ENCODE measurements at regions not wholly inside any gene's neighbourhood (a gene's known extent, or its start where the extent isn't known, plus 50 kb on each side); places are given as distances from the start of the nearest gene placed in this dataset.

DNA sequence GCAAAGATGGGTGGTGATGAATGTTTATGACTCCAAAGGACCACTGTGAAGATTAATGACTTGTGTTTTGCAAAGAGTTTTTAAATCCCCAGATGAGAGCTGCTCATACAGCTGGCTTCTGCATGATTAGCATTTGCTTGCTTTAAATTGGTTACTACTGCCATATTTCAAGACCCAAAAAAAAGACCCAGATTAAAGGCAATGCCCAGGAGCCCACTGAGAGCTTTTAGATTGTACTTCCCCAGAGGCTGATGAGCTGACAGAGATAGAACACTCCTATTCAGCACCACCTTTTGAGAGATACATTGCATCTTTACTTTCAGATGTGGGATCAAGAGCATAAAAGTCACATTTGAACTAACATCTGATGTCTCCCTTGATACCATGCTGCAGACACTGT is 142.0 kb downstream of the HNRNPD start:
- H3K9me3 ChIP-seq = no peaks in the 10 kb centered on the region
- H3K27ac ChIP-seq (replicated peaks in 1 of 4) = no peak overlapping the region
- no peak for DNase-seq (ENCODE audit: extremely low spot score)
- no peaks in the 10 kb centered on the region for H3K4me1 ChIP-seq
- TF ChIP-seq EP300 (IDR thresholded peaks at IDR 0.05) = no peak
- no peak for TF ChIP-seq POLR2A (IDR thresholded peaks at IDR 0.05; ENCODE audit: low read depth)
- no peak for TF ChIP-seq POLR2AphosphoS5 (IDR thresholded peaks at IDR 0.05)
- no peak for TF ChIP-seq CTCF (IDR thresholded peaks at IDR 0.05)
- no peaks in the 10 kb centered on the region for H3K27me3 ChIP-seq
- H3K36me3 ChIP-seq = no peaks in the 10 kb centered on the region
- H3K4me3 ChIP-seq = no peak overlapping the region
- intact Hi-C loops (cut with DNase I) = no loop called here

DNA sequence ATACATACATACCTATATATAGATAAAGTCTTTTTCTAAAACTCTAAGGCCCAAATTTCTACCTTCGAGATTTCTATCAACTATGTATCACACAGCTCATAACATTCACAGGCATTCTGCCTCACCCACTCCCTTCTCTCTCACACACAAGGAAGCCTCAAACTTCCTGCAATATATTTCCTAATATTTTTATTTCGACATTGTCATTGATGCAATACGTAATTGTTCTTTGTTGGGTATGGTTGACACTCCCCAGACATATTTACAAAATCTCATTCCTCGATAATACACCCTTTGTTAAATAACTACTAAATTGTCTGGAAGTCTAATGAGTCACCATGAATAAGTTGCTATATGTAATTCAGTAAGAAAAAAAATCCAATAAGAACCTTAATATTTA is 143.5 kb downstream of the HNRNPD start:
- intact Hi-C loops (cut with DNase I) = no loop called here
- no peaks in the 10 kb centered on the region for H3K4me1 ChIP-seq
- H3K27ac ChIP-seq (replicated peaks in 1 of 4) = no peak overlapping the region
- no peaks in the 10 kb centered on the region for H3K36me3 ChIP-seq
- WGBS = 71% methylated on average over 4 of the region's 4 CpGs
- no peak for DNase-seq (ENCODE audit: extremely low spot score)
- H3K4me3 ChIP-seq = no peak overlapping the region
- H3K9me3 ChIP-seq = no peaks in the 10 kb centered on the region
- H3K27me3 ChIP-seq = no peaks in the 10 kb centered on the region
- TF ChIP-seq EP300 (IDR thresholded peaks at IDR 0.05) (no peak), CTCF (IDR thresholded peaks at IDR 0.05) (no peak), POLR2A (IDR thresholded peaks at IDR 0.05; ENCODE audit: low read depth) (no peak), POLR2AphosphoS5 (IDR thresholded peaks at IDR 0.05) (no peak)

- DNase-seq (ENCODE audit: extremely low spot score) = no peak
- Histone ChIP-seq H3K9me3 (no peaks in the 10 kb centered on the region), H3K27ac (replicated peaks in 1 of 4) (no peak overlapping the region), H3K36me3 (no peaks in the 10 kb centered on the region), H3K27me3 (no peaks in the 10 kb centered on the region), H3K4me1 (peaks cover 0 to 10% (median 7%) of the 10 kb centered on the region in 4 donors), H3K4me3 (no peak overlapping the region)
- intact Hi-C loops (cut with DNase I) = no loop called here
- TF ChIP-seq POLR2AphosphoS5 (IDR thresholded peaks at IDR 0.05) (no peak), EP300 (IDR thresholded peaks at IDR 0.05) (no peak), POLR2A (IDR thresholded peaks at IDR 0.05; ENCODE audit: low read depth) (no peak), CTCF (IDR thresholded peaks at IDR 0.05) (no peak)
- WGBS = 73% methylated on average over 2 of the region's 2 CpGs
Observed at GRCh38 chr4:82225030-82225429, 148.8 kb downstream of the HNRNPD start.

- peaks cover 0 to 10% (median 7%) of the 10 kb centered on the region in 4 donors for H3K4me1 ChIP-seq
- no peak overlapping the region for H3K27ac ChIP-seq (replicated peaks in 1 of 4)
- H3K4me3 ChIP-seq = no peak overlapping the region
- no peaks in the 10 kb centered on the region for H3K36me3 ChIP-seq
- 28% methylated on average over 4 of the region's 4 CpGs for WGBS
- no peaks in the 10 kb centered on the region for H3K27me3 ChIP-seq
- no peak for TF ChIP-seq POLR2A (IDR thresholded peaks at IDR 0.05; ENCODE audit: low read depth)
- no peak for TF ChIP-seq EP300 (IDR thresholded peaks at IDR 0.05)
- TF ChIP-seq CTCF (IDR thresholded peaks at IDR 0.05) = no peak
- no peak for TF ChIP-seq POLR2AphosphoS5 (IDR thresholded peaks at IDR 0.05)
- no peak for DNase-seq (ENCODE audit: extremely low spot score)
- intact Hi-C loops (cut with DNase I) = no loop called here
- H3K9me3 ChIP-seq = no peaks in the 10 kb centered on the region
Observed at GRCh38 chr4:82223715-82224114, 150.1 kb downstream of the HNRNPD start.

DNA sequence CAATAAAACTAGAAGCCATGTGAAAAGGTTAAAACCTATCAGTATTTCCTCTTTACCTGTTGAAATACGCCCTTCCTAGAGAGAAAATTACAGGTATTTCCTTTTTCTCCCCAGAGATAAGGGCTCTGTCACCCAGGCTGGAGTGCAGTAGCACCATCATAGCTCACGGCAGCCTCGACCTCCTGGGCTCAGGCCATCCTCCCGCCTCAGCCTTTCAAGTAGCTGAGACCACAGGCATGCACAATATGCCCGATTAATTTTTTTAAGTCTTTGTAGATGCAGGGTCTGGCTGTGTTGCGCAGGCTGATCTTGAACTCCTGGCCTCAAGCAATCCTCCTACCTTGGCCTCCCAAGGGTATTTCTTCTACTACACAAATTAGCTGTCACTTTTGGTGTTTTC is 154.4 kb downstream of the HNRNPD start:
- Histone ChIP-seq H3K9me3 (no peaks in the 10 kb centered on the region), H3K27ac (replicated peaks in 1 of 4) (no peak overlapping the region), H3K27me3 (no peaks in the 10 kb centered on the region), H3K4me3 (no peak overlapping the region), H3K4me1 (peaks cover 0 to 11% (median 8%) of the 10 kb centered on the region in 4 donors), H3K36me3 (no peaks in the 10 kb centered on the region)
- intact Hi-C loops (cut with DNase I) = no loop called here
- no peak for DNase-seq (ENCODE audit: extremely low spot score)
- TF ChIP-seq POLR2A (IDR thresholded peaks at IDR 0.05; ENCODE audit: low read depth) (no peak), CTCF (IDR thresholded peaks at IDR 0.05) (no peak), EP300 (IDR thresholded peaks at IDR 0.05) (no peak), POLR2AphosphoS5 (IDR thresholded peaks at IDR 0.05) (no peak)
- 74% methylated on average over 6 of the region's 6 CpGs for WGBS
